Breast epithelium (tissue), 4 donors: ENCODE measurements at regions not wholly inside any gene's neighbourhood (a gene's known extent, or its start where the extent isn't known, plus 50 kb on each side); places are given as distances from the start of the nearest gene placed in this dataset.

ENCODE experiments used
- DNase-seq, 2 donors: peaks; one replicate each; pipeline ENCODE4 v3.0.0-alpha.2; 2019; ENCODE audit warnings: low spot score in 2 of 2
- H3K27ac ChIP-seq, 2 donors: fragments of 200-600 bp; sonication (generic) in 1 of 2; one replicate each; pipeline ENCODE4 v1.5.1; 2016 to 2019; ENCODE audit warnings: mild to moderate bottlenecking in 1 of 2
- H3K27me3 ChIP-seq, 2 donors: fragments of 200-600 bp; sonication (generic) in 1 of 2; one replicate each; pipeline versions ENCODE4 v1.5.1 to v1.6.0; 2017 to 2019; ENCODE audit warnings: control low read depth in 1 of 2, mild to moderate bottlenecking in 1 of 2
- H3K36me3 ChIP-seq: fragments of 200-600 bp; one replicate; pipeline ENCODE4 v1.5.1; 2019
- H3K4me1 ChIP-seq, 2 donors: fragments of 200-600 bp; sonication (generic); one replicate each; pipeline ENCODE4 v1.5.1; 2016 to 2019; ENCODE audit warnings: control low read depth in 1 of 2
- H3K4me3 ChIP-seq, 3 donors: fragments of 200-600 bp; sonication (generic); 1 replicate in 2 of 3; 2 replicates in 1 of 3; pipeline ENCODE4 v1.5.1; 2016 to 2019; ENCODE audit warnings: mild to moderate bottlenecking in 3 of 3, moderate library complexity in 2 of 3
- H3K9me3 ChIP-seq, 2 donors: fragments of 200-600 bp; sonication (generic) in 1 of 2; one replicate each; pipeline ENCODE4 v1.5.1; 2016 to 2019; ENCODE audit warnings: control low read depth in 1 of 2
- POLR2A ChIP-seq: fragments of 450-650 bp; IDR thresholded peaks from one replicate; pipeline ENCODE4 v1.6.1; 2016; ENCODE audit warnings: antibody characterized with exemption, mild to moderate bottlenecking, moderate library complexity
- POLR2AphosphoS5 ChIP-seq, 3 donors: sonication (generic); formaldehyde crosslinking; IDR thresholded peaks; one replicate each; pipeline ENCODE4 v1.6.1; 2017; ENCODE audit warnings: antibody characterized with exemption in 3 of 3
- intact Hi-C: fragments of 100-400 bp; cut with DNase I; formaldehyde crosslinking; loops from one replicate; pipeline ENCODE4 v1.15.1; 2023; ENCODE audit warnings: low total_unique reads
- TF ChIP-seq, protein P1 (sequence below), 3 donors: fragments of 450-650 bp; IDR thresholded peaks; one replicate each; pipeline ENCODE4 v1.5.1; 2016 to 2017; ENCODE audit warnings: antibody characterized with exemption in 3 of 3, mild to moderate bottlenecking in 3 of 3, moderate library complexity in 3 of 3

DNA sequence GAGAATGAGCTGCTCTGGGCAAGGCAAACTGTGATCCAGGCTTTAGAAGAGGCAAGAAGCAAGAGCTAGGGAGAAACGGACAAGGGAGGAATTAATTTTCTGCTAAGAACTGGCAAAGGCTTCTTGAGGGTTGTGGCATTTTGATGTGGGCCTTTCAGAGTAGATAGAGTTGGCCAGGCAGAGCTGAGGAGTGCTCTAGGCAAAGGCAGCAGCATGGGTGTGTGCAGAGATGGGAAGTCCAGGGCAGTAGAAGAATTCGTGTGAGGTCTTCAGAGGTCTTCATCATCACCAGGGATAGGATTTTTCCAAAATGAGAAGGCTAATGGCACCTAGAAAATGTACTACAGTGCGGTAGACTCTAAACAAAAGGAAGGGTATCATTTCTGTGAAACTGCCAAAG, 237.8 kb downstream of the LTN1 start:
- Histone ChIP-seq H3K9me3 (no peaks in the 10 kb centered on the region), H3K4me3 (no peak overlapping the region), H3K36me3 (no peaks in the 10 kb centered on the region), H3K4me1 (no peaks in the 10 kb centered on the region), H3K27me3 (no peaks in the 10 kb centered on the region), H3K27ac (peak overlapping the region in 1 of 2 donors; percentile 76)
- no peak for DNase-seq
- intact Hi-C loops: no loop called here
- TF ChIP-seq POLR2A (no peak), POLR2AphosphoS5 (IDR thresholded peaks at IDR 0.05) (no peak)
- TF ChIP-seq, protein P1, sequence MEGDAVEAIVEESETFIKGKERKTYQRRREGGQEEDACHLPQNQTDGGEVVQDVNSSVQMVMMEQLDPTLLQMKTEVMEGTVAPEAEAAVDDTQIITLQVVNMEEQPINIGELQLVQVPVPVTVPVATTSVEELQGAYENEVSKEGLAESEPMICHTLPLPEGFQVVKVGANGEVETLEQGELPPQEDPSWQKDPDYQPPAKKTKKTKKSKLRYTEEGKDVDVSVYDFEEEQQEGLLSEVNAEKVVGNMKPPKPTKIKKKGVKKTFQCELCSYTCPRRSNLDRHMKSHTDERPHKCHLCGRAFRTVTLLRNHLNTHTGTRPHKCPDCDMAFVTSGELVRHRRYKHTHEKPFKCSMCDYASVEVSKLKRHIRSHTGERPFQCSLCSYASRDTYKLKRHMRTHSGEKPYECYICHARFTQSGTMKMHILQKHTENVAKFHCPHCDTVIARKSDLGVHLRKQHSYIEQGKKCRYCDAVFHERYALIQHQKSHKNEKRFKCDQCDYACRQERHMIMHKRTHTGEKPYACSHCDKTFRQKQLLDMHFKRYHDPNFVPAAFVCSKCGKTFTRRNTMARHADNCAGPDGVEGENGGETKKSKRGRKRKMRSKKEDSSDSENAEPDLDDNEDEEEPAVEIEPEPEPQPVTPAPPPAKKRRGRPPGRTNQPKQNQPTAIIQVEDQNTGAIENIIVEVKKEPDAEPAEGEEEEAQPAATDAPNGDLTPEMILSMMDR (IDR thresholded peaks at IDR 0.05): no peak

DNA sequence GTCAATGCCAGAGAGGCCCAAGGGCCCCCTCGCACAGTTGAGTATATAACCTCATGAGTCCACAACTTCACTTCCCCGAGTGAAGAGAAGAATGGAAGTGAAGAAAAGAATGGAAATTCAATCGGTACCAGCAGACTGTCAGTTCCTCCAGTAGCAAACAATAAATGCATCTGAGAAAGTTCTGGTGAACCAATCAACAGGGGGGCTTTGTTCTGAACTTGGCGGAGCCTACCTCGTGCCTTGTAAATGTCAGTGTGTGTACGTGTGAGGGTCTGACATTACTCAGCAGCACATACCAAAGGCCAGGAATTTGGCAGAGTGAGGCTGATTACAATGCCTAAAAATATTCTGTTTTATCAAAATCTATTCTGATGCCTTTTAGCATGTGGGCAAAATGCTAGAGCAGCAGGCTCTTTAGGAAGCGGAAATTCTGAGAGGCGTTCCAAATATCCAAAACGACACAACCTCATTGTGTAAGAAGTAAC, 238.5 kb downstream of the LTN1 start:
- H3K27ac ChIP-seq: peak overlapping the region in 1 of 2 donors; percentile 49
- intact Hi-C loops: no loop called here
- TF ChIP-seq, protein P1 (IDR thresholded peaks at IDR 0.05): no peak
- TF ChIP-seq POLR2AphosphoS5 (IDR thresholded peaks at IDR 0.05): peak in 1 of 3 donors; percentile 42
- no peak for TF ChIP-seq POLR2A
- H3K9me3 ChIP-seq: no peaks in the 10 kb centered on the region
- H3K4me1 ChIP-seq: no peaks in the 10 kb centered on the region
- H3K36me3 ChIP-seq: no peaks in the 10 kb centered on the region
- no peak for DNase-seq
- H3K27me3 ChIP-seq: no peaks in the 10 kb centered on the region
- H3K4me3 ChIP-seq: no peak overlapping the region

DNA sequence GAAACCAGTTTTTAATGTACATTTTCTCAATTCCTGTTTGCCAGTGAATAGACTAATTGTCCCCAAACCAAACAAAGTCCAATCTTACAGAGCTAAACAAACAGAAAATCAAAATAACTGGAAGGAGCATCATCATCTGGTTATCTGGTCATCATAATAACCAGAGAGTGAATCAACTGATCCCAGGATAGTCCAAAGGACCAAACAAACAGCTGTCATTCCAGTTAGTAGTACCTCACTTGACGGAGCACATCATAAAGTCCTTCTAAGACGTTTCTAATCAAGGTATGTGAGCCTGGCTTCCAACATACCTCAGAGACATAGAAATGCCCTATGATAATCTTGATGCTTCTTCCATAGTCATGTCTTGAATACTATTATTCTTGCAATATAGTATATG, 240.5 kb downstream of the LTN1 start:
- Histone ChIP-seq H3K36me3 (no peaks in the 10 kb centered on the region), H3K4me1 (no peaks in the 10 kb centered on the region), H3K27ac (no peak overlapping the region), H3K27me3 (no peaks in the 10 kb centered on the region), H3K9me3 (no peaks in the 10 kb centered on the region), H3K4me3 (no peak overlapping the region)
- TF ChIP-seq POLR2AphosphoS5 (IDR thresholded peaks at IDR 0.05): no peak
- TF ChIP-seq, protein P1 (IDR thresholded peaks at IDR 0.05): no peak
- TF ChIP-seq POLR2A: no peak
- DNase-seq: no peak
- intact Hi-C loops: no loop called here

DNA sequence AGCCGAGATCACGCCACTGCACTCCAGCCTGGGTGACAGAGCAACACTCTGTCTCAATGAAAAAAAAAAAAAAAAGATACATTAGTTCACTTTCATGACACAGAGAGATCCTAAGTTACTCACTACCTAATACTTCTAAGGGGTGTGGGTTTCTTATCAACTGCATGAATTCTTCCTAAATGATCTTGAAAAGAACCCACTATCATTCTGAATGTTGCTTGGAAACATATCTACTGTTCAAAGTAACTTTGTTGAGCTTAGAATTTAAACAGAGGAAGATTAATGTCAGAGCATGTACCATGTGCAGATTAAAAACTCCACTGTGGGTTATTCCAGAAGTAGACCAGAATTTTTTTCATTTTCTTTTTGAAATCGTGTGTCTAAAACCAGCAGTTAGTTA, 241.5 kb downstream of the LTN1 start:
- H3K36me3 ChIP-seq: no peaks in the 10 kb centered on the region
- TF ChIP-seq POLR2A: no peak
- TF ChIP-seq POLR2AphosphoS5 (IDR thresholded peaks at IDR 0.05): no peak
- TF ChIP-seq, protein P1 (IDR thresholded peaks at IDR 0.05): no peak
- intact Hi-C loops: no loop called here
- H3K27ac ChIP-seq: no peak overlapping the region
- no peak overlapping the region for H3K4me3 ChIP-seq
- no peaks in the 10 kb centered on the region for H3K4me1 ChIP-seq
- H3K9me3 ChIP-seq: no peaks in the 10 kb centered on the region
- no peaks in the 10 kb centered on the region for H3K27me3 ChIP-seq
- DNase-seq: no peak

DNA sequence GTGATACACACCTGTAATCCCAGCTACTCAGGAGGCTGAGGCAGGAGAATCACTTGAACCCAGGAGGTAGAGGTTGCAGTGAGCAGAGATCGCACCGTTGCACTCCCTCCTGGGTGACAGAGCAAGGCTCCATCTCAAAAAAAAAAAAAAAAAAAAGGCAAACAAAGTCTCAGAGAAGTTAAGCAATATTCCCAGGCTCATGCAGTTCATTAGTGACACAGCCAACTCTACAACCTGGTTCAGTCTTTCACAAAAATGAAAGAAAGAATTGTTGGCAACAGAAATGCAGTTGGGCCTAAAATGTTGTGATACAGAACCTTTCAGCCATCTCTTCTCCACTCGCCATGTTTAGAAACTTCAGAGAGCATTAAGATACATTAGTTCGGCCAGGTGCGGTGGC, 242.1 kb downstream of the LTN1 start:
- H3K36me3 ChIP-seq: no peaks in the 10 kb centered on the region
- no peak overlapping the region for H3K27ac ChIP-seq
- TF ChIP-seq, protein P1 (IDR thresholded peaks at IDR 0.05): no peak
- TF ChIP-seq POLR2AphosphoS5 (IDR thresholded peaks at IDR 0.05): no peak
- no peak for TF ChIP-seq POLR2A
- intact Hi-C loops: no loop called here
- no peaks in the 10 kb centered on the region for H3K27me3 ChIP-seq
- no peaks in the 10 kb centered on the region for H3K9me3 ChIP-seq
- H3K4me1 ChIP-seq: no peaks in the 10 kb centered on the region
- no peak for DNase-seq
- H3K4me3 ChIP-seq: no peak overlapping the region
